OCI-LY1 (cell line): ENCODE measurements at regions not wholly inside any gene's neighbourhood (a gene's known extent, or its start where the extent isn't known, plus 50 kb on each side); places are given as distances from the start of the nearest gene placed in this dataset.

Experiments used
- CTCF ChIP-seq: fragments of 200-600 bp; sonication (generic), shearing (Covaris generic); IDR thresholded peaks from 2 replicates; pipeline ENCODE4 v1.5.1; 2017; ENCODE audit warnings: mild to moderate bottlenecking, antibody characterized with exemption, low read length, moderate library complexity, mixed read lengths
- EZH2 ChIP-seq: fragments of 200-600 bp; sonication (generic), shearing (Covaris generic); IDR thresholded peaks from 2 replicates; pipeline ENCODE4 v1.8.0; 2017; ENCODE audit warnings: borderline replicate concordance, mixed run types, mild to moderate bottlenecking, antibody characterized with exemption, low read length, moderate library complexity, mixed read lengths

DNA sequence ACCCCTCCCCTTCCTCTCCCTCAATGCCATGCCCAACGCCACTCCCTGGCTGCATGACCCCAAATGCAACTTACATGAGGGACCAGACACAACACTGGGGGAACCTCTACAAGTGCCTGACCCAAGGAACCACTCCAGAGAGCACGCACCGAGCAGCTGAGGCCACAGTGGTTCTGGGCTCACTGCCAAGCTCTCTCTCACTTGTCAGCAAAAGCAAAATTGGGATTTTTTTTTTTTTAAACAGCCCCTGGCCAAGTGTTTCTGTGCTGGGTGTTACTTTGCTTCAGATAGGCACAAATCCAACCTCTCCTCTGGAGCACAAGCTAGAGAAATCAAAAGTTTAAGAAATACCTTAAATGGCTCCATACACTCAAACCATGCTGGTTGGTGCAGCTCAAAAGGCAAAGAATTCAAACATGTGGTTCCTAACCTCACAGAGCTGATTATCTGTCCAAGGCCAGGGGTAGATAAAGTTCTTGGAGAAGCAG is 363.0 kb downstream of the SETD4 start:
- TF ChIP-seq CTCF (no peak), EZH2 (no peak)
